Esophagus squamous epithelium (tissue), 5 donors: ENCODE measurements at regions not wholly inside any gene's neighbourhood (a gene's known extent, or its start where the extent isn't known, plus 50 kb on each side); places are given as distances from the start of the nearest gene placed in this dataset.

Experiments used
- DNase-seq: peaks from one replicate; lab custom pipeline; 2025; lab: John Stamatoyannopoulos, UW
- H3K27ac ChIP-seq, 4 donors: fragments of 200-600 bp; sonication (generic); one replicate each; pipeline ENCODE4 v1.5.1; 2016 to 2019; ENCODE audit warnings: mild to moderate bottlenecking in 1 of 4
- H3K27me3 ChIP-seq, 4 donors: fragments of 200-600 bp; sonication (generic); 1 replicate in 3 of 4; 2 replicates in 1 of 4; pipeline versions ENCODE4 v1.5.1 to v1.6.0; 2017 to 2021; ENCODE audit warnings: antibody characterized with exemption in 1 of 4
- H3K36me3 ChIP-seq, 3 donors: fragments of 200-600 bp; sonication (generic); one replicate each; pipeline ENCODE4 v1.5.1; 2016 to 2019
- H3K4me1 ChIP-seq, 3 donors: fragments of 200-600 bp; sonication (generic); one replicate each; pipeline ENCODE4 v1.5.1; 2017 to 2019
- H3K4me3 ChIP-seq, 4 donors: fragments of 200-600 bp; sonication (generic); 1 replicate in 3 of 4; 2 replicates in 1 of 4; pipeline ENCODE4 v1.5.1; 2016 to 2019; ENCODE audit warnings: mild to moderate bottlenecking in 2 of 4, moderate library complexity in 1 of 4
- H3K9me3 ChIP-seq, 3 donors: fragments of 200-600 bp; sonication (generic); one replicate each; pipeline ENCODE4 v1.5.1; 2016 to 2019
- POLR2A ChIP-seq, 4 donors: fragments of 450-650 bp; IDR thresholded peaks; one replicate each; pipeline ENCODE4 v1.6.1; 2017; ENCODE audit warnings: antibody characterized with exemption in 4 of 4, mild to moderate bottlenecking in 4 of 4, moderate library complexity in 3 of 4
- WGBS, 2 donors: methylation state at CpG; one replicate each; pipeline ENCODE4 v1.1.5; 2018; 5-methylcytosine and 5-hydroxymethylcytosine counted together
- intact Hi-C: fragments of 100-400 bp; cut with DNase I; formaldehyde crosslinking; loops from one replicate; pipeline ENCODE4 v1.15.0; 2022
- TF ChIP-seq, protein P1 (sequence below), 6 experiments: fragments of 450-650 bp in 4 of 6; fragments of 200-600 bp in 2 of 6; sonication (generic) in 2 of 6; IDR thresholded peaks; one replicate each; pipeline ENCODE4 v1.5.1; 2016 to 2019; ENCODE audit warnings: antibody characterized with exemption in 6 of 6, mild to moderate bottlenecking in 4 of 6, moderate library complexity in 4 of 6
- donor health status: DM: yes; HTN: yes; CAD: no.

GRCh38 chr2:60075048-60075447, 478.4 kb downstream of the BCL11A start:
- whole genome bisulfite sequencing, 2 donors = 80 to 81% methylated on average over 6 of the region's 6 CpGs
- no peak overlapping the region for H3K4me3 ChIP-seq
- intact Hi-C loops = no loop called here
- H3K27me3 ChIP-seq = peaks cover 0 to under 1% (median 0%) of the 10 kb centered on the region in 4 donors
- no peaks in the 10 kb centered on the region for H3K36me3 ChIP-seq
- TF ChIP-seq, protein P1, sequence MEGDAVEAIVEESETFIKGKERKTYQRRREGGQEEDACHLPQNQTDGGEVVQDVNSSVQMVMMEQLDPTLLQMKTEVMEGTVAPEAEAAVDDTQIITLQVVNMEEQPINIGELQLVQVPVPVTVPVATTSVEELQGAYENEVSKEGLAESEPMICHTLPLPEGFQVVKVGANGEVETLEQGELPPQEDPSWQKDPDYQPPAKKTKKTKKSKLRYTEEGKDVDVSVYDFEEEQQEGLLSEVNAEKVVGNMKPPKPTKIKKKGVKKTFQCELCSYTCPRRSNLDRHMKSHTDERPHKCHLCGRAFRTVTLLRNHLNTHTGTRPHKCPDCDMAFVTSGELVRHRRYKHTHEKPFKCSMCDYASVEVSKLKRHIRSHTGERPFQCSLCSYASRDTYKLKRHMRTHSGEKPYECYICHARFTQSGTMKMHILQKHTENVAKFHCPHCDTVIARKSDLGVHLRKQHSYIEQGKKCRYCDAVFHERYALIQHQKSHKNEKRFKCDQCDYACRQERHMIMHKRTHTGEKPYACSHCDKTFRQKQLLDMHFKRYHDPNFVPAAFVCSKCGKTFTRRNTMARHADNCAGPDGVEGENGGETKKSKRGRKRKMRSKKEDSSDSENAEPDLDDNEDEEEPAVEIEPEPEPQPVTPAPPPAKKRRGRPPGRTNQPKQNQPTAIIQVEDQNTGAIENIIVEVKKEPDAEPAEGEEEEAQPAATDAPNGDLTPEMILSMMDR (IDR thresholded peaks at IDR 0.05) = no peak
- no peak for TF ChIP-seq POLR2A (IDR thresholded peaks at IDR 0.05)
- H3K9me3 ChIP-seq = no peaks in the 10 kb centered on the region
- H3K27ac ChIP-seq = no peak overlapping the region
- no peak for DNase-seq
- peaks cover 0 to 10% (median 0%) of the 10 kb centered on the region in 3 donors for H3K4me1 ChIP-seq

DNA sequence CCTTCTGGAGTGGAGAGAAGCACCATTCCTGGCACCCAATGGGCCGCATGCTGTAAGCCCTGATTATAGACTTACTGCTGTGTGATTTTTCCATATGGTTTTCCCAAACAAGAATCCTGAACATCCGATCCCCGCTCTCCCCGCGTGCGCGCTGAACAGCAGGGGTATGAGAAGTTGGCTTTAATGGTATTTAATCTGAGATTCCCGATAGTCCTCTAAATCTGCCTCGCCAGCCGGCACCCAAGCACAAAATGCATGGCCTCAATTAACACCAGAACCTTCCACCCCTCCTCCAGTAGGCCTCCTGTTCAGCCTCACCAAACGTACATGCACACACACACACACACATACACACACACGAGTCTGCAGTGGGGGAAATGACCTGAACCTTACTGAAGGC, 480.3 kb downstream of the BCL11A start:
- no peak overlapping the region for H3K27ac ChIP-seq
- H3K4me1 ChIP-seq = peaks cover 0 to 12% (median 0%) of the 10 kb centered on the region in 3 donors
- H3K36me3 ChIP-seq = no peaks in the 10 kb centered on the region
- intact Hi-C loops = no loop called here
- H3K9me3 ChIP-seq = no peaks in the 10 kb centered on the region
- TF ChIP-seq, protein P1 (IDR thresholded peaks at IDR 0.05) = no peak
- no peak for TF ChIP-seq POLR2A (IDR thresholded peaks at IDR 0.05)
- WGBS, 2 donors = 89 to 91% methylated on average over 12 of the region's 12 CpGs
- peaks cover 0 to 12% (median 0%) of the 10 kb centered on the region in 4 donors for H3K27me3 ChIP-seq
- no peak for DNase-seq
- H3K4me3 ChIP-seq = no peak overlapping the region

DNA sequence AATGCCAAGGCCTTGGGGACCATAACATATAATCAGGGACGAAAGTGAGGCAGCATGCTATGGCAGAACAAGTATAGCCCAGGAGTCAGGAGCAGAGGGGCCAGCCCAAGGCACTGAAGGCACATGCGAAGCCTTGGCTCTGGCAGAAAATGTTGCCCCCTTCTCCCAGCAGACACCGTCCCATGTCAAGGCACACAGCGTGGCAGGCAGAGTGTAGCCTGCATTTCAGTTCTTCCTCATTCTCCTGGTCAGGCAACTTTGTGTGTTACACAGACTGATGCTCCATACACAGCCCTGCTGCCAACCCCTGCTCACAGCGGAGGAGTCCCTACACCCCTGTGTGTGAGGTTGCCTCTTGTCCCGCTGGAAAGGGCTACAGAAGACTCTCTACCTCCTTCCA, 480.8 kb downstream of the BCL11A start:
- DNase-seq = no peak
- peaks cover 0 to 12% (median 0%) of the 10 kb centered on the region in 4 donors for H3K27me3 ChIP-seq
- WGBS, 2 donors = 89 to 94% methylated on average over 5 to 6 of the region's 6 CpGs

DNA sequence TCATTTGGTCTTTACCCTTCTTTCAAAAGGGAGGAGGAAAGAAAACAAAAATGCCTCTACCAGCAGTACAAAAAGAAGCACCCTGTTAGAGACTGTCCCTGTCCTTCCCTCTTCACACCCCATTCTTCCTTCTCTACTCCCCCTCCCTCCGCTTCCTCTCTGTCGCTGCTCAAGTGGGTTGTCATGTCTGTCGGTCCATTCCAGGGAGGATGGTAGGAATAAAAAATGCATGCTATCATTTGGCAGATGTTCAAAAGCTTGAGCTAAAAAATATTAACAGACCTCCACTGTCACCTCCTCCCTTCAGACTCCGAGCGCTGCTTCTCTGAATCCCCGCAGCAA, 482.0 kb downstream of the BCL11A start:
- Histone ChIP-seq H3K27ac (no peak overlapping the region), H3K4me3 (no peak overlapping the region), H3K27me3 (peaks cover 0 to 12% (median 0%) of the 10 kb centered on the region in 4 donors), H3K4me1 (peaks cover 0 to 12% (median 0%) of the 10 kb centered on the region in 3 donors), H3K36me3 (no peaks in the 10 kb centered on the region), H3K9me3 (no peaks in the 10 kb centered on the region)
- no peak for TF ChIP-seq POLR2A (IDR thresholded peaks at IDR 0.05)
- TF ChIP-seq, protein P1 (IDR thresholded peaks at IDR 0.05) = no peak
- no peak for DNase-seq
- intact Hi-C loops = no loop called here
- WGBS, 2 donors = 61 to 68% methylated on average over 6 of the region's 6 CpGs

More for the DNA sequence above, 480.8 kb downstream of the BCL11A start:
- TF ChIP-seq POLR2A (IDR thresholded peaks at IDR 0.05) = no peak
- intact Hi-C loops = no loop called here
- H3K4me3 ChIP-seq = no peak overlapping the region
- H3K36me3 ChIP-seq = no peaks in the 10 kb centered on the region
- no peak overlapping the region for H3K27ac ChIP-seq
- no peaks in the 10 kb centered on the region for H3K9me3 ChIP-seq
- H3K4me1 ChIP-seq = peaks cover 0 to 12% (median 0%) of the 10 kb centered on the region in 3 donors

- Histone ChIP-seq H3K36me3 (no peaks in the 10 kb centered on the region), H3K27ac (no peak overlapping the region), H3K9me3 (no peaks in the 10 kb centered on the region), H3K4me1 (peaks cover 0 to 12% (median 0%) of the 10 kb centered on the region in 3 donors), H3K4me3 (no peak overlapping the region), H3K27me3 (peaks cover 0 to 12% (median 0%) of the 10 kb centered on the region in 4 donors)
- WGBS, 2 donors = 17 to 30% methylated on average over 5 of the region's 5 CpGs
- intact Hi-C loops = no loop called here
- no peak for TF ChIP-seq POLR2A (IDR thresholded peaks at IDR 0.05)
- TF ChIP-seq, protein P1 (IDR thresholded peaks at IDR 0.05) = no peak
- no peak for DNase-seq
Observed at GRCh38 chr2:60070736-60071489, 482.5 kb downstream of the BCL11A start.
